Lower lobe of right lung (tissue), 2 donors: ENCODE measurements at regions not wholly inside any gene's neighbourhood (a gene's known extent, or its start where the extent isn't known, plus 50 kb on each side); places are given as distances from the start of the nearest gene placed in this dataset.

Experiments
- ATAC-seq, 2 donors: fragments of 200-7000 bp; cut with Tn5 transposase; one replicate each; pipeline ENCODE4 v1.9.1; 2020 to 2022; ENCODE audit warnings: mild to moderate bottlenecking in 2 of 2, moderate library complexity in 2 of 2
- DNase-seq: peaks from one replicate; pipeline ENCODE4 v3.0.0-alpha.2; 2020
- H3K27ac ChIP-seq: fragments of 200-600 bp; one replicate; pipeline ENCODE4 v1.8.0; 2022
- H3K27me3 ChIP-seq: fragments of 200-600 bp; one replicate; pipeline ENCODE4 v1.8.0; 2022; ENCODE audit warnings: low read depth
- H3K36me3 ChIP-seq: fragments of 200-600 bp; one replicate; pipeline ENCODE4 v1.8.0; 2022; ENCODE audit warnings: mild to moderate bottlenecking
- H3K4me1 ChIP-seq: fragments of 200-600 bp; one replicate; pipeline ENCODE4 v1.8.0; 2022
- H3K4me3 ChIP-seq: fragments of 200-600 bp; one replicate; pipeline ENCODE4 v1.8.0; 2022; ENCODE audit warnings: mild to moderate bottlenecking
- H3K9me3 ChIP-seq: fragments of 200-600 bp; one replicate; pipeline ENCODE4 v1.8.0; 2022
- CTCF ChIP-seq: fragments of 200-600 bp; IDR thresholded peaks from one replicate; pipeline ENCODE4 v1.8.0; 2022; ENCODE audit warnings: antibody characterized with exemption, mild to moderate bottlenecking
- intact Hi-C: fragments of 100-400 bp; cut with DNase I; formaldehyde crosslinking; loops from one replicate; pipeline ENCODE4 v1.11.0; 2022
- donor health status: DM: no; HTN: yes; CAD: no; lungs with severe emphysema.

- Histone ChIP-seq H3K36me3 (no peaks in the 10 kb centered on the region), H3K27ac (no peak overlapping the region), H3K4me3 (no peak overlapping the region), H3K27me3 (no peaks in the 10 kb centered on the region), H3K4me1 (no peaks in the 10 kb centered on the region), H3K9me3 (no peaks in the 10 kb centered on the region)
- DNase-seq: no peak
- ATAC-seq: no peak
- TF ChIP-seq CTCF: no peak
- intact Hi-C loops: no loop called here
These were observed 321.0 kb upstream of the RUNX1 start for GRCh38 chr21:35370071-35370470.

GRCh38 chr21:35368326-35368725, 319.2 kb upstream of the RUNX1 start:
- intact Hi-C loops: no loop called here
- H3K9me3 ChIP-seq: no peaks in the 10 kb centered on the region

GRCh38 chr21:35367553-35367952, 318.5 kb upstream of the RUNX1 start:
- Histone ChIP-seq H3K4me1 (no peaks in the 10 kb centered on the region), H3K9me3 (no peaks in the 10 kb centered on the region), H3K27ac (no peak overlapping the region), H3K27me3 (no peaks in the 10 kb centered on the region), H3K36me3 (no peaks in the 10 kb centered on the region), H3K4me3 (no peak overlapping the region)
- no peak for TF ChIP-seq CTCF
- DNase-seq (no peak), ATAC-seq (no peak)
- intact Hi-C loops: no loop called here

More at GRCh38 chr21:35368326-35368725, 319.2 kb upstream of the RUNX1 start:
- no peak overlapping the region for H3K4me3 ChIP-seq
- H3K27me3 ChIP-seq: no peaks in the 10 kb centered on the region
- no peak for TF ChIP-seq CTCF
- ATAC-seq: no peak
- no peak for DNase-seq
- no peaks in the 10 kb centered on the region for H3K4me1 ChIP-seq
- H3K36me3 ChIP-seq: no peaks in the 10 kb centered on the region
- H3K27ac ChIP-seq: no peak overlapping the region

- TF ChIP-seq CTCF: no peak
- H3K27ac ChIP-seq: no peak overlapping the region
- ATAC-seq (no peak), DNase-seq (no peak)
- H3K4me1 ChIP-seq: no peaks in the 10 kb centered on the region
- intact Hi-C loops: no loop called here
- no peaks in the 10 kb centered on the region for H3K9me3 ChIP-seq
- no peak overlapping the region for H3K4me3 ChIP-seq
- no peaks in the 10 kb centered on the region for H3K27me3 ChIP-seq
- H3K36me3 ChIP-seq: no peaks in the 10 kb centered on the region
These were observed 317.4 kb upstream of the RUNX1 start for GRCh38 chr21:35366394-35367080.

- Histone ChIP-seq H3K36me3 (no peaks in the 10 kb centered on the region), H3K4me1 (no peaks in the 10 kb centered on the region), H3K27ac (no peak overlapping the region), H3K4me3 (no peak overlapping the region), H3K9me3 (no peaks in the 10 kb centered on the region), H3K27me3 (no peaks in the 10 kb centered on the region)
- no peak for DNase-seq
- no peak for ATAC-seq
- no peak for TF ChIP-seq CTCF
- intact Hi-C loops: no loop called here
These were observed 314.4 kb upstream of the RUNX1 start for GRCh38 chr21:35363458-35363857.
